ENCODE measurements at regions not wholly inside any gene's neighbourhood (a gene's known extent, or its start where the extent isn't known, plus 50 kb on each side); places are given as distances from the start of the nearest gene placed in this dataset.

- TF ChIP-seq, protein P1, sequence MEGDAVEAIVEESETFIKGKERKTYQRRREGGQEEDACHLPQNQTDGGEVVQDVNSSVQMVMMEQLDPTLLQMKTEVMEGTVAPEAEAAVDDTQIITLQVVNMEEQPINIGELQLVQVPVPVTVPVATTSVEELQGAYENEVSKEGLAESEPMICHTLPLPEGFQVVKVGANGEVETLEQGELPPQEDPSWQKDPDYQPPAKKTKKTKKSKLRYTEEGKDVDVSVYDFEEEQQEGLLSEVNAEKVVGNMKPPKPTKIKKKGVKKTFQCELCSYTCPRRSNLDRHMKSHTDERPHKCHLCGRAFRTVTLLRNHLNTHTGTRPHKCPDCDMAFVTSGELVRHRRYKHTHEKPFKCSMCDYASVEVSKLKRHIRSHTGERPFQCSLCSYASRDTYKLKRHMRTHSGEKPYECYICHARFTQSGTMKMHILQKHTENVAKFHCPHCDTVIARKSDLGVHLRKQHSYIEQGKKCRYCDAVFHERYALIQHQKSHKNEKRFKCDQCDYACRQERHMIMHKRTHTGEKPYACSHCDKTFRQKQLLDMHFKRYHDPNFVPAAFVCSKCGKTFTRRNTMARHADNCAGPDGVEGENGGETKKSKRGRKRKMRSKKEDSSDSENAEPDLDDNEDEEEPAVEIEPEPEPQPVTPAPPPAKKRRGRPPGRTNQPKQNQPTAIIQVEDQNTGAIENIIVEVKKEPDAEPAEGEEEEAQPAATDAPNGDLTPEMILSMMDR (IDR thresholded peaks at IDR 0.05), result no peak
- no peak for ATAC-seq (ENCODE audit: low FRiP score)
- no peak for DNase-seq (ENCODE audit: low spot score)
These were observed 145.1 kb upstream of the SP8 start for GRCh38 chr7:20931739-20932138.

DNA sequence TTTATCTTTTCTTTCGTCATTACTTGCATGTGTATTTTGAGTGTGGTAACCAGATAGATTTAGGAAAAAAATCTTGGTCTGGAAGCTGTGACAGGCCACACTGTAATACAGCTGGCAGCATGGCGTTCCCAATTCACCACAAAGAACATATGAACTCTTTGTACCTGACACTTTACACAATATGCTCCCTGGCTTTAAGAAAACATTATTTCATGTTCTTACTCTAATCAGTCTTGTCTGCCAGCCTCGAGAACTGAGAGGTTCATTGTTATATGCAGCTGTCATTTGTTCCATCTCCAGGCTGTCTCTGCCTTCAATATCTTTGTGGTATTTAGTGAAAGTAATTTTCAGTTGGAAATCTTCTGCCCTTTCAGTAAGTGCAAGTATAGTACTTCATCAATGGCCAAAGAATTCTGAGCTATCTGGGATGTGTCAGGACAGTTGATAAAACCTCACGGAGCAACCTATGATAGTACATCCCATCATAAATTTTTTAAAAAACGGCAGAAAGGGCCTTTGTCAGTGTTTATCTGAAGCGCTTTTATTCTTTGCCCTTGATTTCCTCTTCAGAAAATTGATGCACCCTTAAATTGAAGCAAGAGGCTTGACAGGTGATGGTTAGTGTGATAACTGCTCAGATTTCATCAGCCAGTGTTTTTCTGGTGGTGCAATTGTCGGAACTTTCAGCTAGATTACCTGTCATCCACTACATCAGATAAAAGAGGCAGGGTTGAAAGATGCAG lies 146.3 kb upstream of the SP8 start:
- no peak for ATAC-seq (ENCODE audit: low FRiP score)
- DNase-seq (ENCODE audit: low spot score), result no peak
- TF ChIP-seq, protein P1 (IDR thresholded peaks at IDR 0.05), result no peak

DNA sequence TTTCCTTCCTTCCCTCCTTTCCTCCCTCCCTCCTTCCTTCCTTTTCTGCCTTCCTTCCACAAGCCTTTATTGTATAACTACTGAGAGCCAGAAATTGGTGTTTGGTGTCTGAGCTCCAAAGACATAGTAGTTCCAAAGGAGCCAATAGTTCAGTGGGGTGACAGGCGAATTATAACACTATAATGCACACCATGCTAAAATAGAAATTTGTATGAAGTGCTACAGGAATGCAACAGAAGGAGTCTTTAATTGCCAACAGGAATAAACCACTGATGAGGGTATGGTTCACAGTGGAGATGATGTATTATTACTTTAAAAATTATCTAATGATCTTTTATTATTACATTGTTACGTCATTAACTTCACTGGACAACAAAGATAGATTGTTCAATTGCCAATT lies 158.8 kb upstream of the SP8 start:
- DNase-seq (ENCODE audit: low spot score), result no peak
- no peak for ATAC-seq (ENCODE audit: low FRiP score)
- TF ChIP-seq, protein P1 (IDR thresholded peaks at IDR 0.05), result no peak

GRCh38 chr7:20952916-20953315 lies 166.2 kb upstream of the SP8 start:
- no peak for ATAC-seq (ENCODE audit: low FRiP score)
- no peak for DNase-seq (ENCODE audit: low spot score)
- TF ChIP-seq, protein P1 (IDR thresholded peaks at IDR 0.05), result no peak

DNA sequence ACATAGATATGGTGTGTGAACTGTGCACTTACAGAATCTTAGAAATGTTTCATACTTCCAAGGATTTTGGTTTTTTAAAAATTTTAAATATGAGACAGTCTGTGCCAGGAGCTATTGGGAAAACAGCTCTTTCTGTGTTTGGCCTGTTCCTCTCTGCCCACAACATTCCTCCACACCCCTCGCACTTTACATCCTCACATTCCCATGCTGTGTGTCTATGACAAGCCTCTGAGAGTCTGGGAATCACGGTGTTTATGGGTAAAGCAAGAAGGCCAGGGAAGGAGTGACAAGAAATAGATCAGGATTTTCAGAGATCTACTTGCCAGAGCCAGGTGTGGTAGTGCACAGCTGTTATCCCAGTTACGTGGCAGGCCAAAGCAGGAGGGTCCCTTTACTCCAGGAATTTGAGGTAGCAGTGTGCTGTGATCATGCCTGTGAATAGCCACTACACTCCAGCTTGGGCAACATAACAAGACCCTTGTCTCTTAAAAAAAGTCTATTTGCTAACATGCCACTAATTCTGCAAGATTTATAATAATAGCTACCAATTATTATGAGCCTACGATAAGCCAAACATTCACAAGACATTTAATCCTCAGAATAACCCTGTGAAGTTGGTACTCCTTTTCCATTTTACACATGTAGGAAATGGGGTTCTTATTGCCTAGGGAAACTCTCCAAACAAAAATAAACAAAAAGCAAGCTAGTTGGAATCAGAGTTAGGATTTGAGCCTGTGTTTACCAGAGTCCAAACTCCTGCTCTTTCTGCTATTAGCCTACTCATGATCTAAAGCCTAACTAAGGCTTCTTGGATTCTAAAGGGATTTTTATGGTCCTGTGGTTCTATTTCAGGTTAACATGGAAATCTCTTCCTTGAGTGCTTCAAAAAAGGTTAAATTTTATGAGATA lies 168.3 kb upstream of the SP8 start:
- TF ChIP-seq, protein P1 (IDR thresholded peaks at IDR 0.05), result no peak
- peak; percentile 73 for ATAC-seq (ENCODE audit: low FRiP score)
- no peak for DNase-seq (ENCODE audit: low spot score)

- TF ChIP-seq, protein P1 (IDR thresholded peaks at IDR 0.05), result no peak
- no peak for ATAC-seq (ENCODE audit: low FRiP score)
- no peak for DNase-seq (ENCODE audit: low spot score)
These were observed 171.9 kb upstream of the SP8 start for GRCh38 chr7:20958572-20958971.
